CD4-positive, alpha-beta T cell treated with Interleukin-10 for 1 hour (primary cell): ENCODE measurements at regions not wholly inside any gene's neighbourhood (a gene's known extent, or its start where the extent isn't known, plus 50 kb on each side); places are given as distances from the start of the nearest gene placed in this dataset.
"Not testable (repeated sequence)": the region's sequence is repeated elsewhere in the genome, so short reads cannot be mapped to it uniquely, and the experiment has no call there.

Experiments used
- DNase-seq: peaks from one replicate; pipeline ENCODE4 v3.0.0-alpha.2; 2020

DNA sequence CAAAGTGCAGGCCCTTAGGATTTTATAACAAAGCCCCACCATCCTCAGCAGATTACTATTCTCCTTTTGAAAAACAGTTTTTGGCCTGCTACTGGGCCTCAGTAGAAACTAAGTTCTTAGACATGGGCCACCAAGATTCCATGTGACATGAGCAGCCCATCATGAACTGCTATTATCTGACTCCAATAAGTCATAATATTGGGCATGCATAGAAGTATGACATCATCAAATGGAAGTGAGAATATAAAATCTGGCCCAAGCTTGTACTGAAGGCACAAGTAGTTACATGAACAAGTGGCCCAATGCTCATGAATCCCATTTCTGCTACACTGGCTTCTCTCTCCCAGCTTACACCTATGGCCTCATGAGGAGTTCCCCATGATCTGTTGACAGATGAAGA lies 404.8 kb downstream of the EPHA5 start:
- DNase-seq = no peak

DNA sequence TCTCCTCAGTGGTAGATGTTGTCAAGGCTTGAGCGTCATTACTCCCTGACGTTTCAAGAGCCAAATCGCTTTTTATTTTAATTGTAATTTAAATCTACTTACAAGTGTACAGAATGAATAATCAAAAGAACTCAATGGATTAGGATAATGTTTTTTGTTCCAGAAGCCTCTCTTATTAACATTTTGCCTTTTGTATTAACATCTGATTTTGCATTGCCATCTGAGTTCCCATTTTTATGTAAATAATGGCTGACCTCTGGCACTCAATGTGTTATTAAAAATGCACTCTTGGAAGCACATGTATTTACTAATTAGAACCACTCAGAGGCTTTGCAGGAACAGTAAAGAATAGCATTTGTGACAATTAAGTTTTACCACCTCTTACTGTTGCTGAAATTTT lies 411.0 kb downstream of the EPHA5 start:
- no peak for DNase-seq

- no peak for DNase-seq
Measured at GRCh38 chr4:65250916-65251315, 419.4 kb downstream of the EPHA5 start.

DNA sequence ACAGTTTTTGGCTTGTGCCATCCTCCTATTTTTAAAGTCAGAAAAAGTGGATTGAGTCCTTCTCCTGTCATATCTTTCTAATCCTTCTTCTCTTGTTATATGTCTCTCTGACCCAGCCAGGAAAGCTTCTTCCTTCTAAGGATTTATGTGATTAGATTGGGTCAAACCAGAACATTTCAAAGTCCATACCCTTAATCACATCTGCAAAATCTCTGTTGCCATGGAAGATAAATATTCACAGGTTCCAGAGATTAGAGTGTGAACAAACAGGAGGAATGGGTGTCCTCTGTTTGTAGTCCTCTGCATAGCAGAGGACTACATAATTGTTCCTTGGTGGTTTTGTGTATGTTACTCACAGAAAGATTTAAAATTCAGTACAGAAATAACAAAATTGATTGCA lies 421.2 kb downstream of the EPHA5 start:
- no peak for DNase-seq

DNA sequence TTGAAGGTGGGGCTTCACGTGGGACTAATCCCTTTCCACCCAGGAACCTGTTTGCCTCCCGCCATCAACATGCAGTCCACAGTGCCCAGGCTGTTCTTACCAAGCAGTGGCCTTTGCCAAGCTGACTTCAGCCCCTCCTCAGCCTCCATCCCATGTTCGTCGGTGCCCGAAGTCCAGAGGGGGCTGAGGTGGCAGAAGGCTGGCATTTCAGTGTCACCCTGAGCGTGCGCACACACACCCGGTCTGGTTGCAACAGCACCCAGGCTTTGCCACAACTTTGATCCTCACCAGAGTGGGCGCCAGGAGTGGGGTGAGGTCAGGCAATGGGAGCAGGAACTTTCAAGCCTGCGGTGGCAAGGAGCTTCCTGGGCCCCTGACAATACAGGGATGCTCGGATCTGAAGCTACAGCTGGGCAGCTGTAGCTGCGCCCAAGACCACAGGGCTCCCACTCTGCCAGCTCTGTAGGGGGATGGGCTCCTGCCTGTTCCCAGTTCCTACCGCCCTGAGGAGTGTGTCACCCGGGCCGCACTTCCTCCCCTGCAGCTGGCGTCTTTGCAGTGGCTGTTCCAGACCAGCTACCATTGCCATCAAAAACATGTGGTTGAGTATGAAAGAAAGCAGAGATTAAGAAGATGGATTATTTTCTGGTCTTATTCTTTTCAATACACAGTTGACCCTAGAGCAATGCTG lies 428.0 kb downstream of the EPHA5 start:
- no peak for DNase-seq

DNA sequence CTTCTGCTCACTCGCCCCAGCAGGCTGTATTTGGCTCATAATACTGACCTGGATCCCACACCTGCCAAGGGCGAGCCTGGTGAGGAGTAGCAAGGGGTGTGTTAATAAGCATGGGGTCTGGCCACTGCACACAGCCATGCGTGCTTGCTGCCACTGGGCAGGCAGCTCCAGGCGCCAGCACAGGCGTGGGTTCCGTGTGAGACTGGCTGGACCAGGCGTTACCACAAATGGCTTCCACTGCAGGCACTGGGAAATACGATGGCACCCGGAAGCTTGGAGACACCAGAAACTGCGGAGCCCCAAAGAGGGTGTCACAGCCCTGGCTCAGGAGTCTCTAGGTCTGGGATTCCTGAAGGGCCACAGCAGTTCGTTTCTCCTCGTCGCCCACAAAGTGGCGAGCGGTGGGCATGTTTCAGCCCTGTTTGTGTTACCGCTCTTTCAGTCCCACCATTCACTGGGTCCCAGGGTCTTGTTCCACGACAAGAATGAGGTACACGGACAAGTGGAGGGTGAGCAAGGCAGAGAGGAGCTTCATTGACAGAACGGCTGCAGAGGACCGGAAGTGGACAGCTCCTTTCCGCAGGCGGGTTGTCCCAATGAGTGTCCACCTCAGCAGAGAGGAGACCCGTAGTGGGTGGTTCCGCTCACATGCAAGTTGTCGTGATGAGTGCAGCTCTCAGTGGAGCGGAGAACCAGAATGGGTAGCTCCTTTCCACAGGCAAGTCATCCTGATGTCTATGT lies 428.9 kb downstream of the EPHA5 start:
- DNase-seq = no peak

DNA sequence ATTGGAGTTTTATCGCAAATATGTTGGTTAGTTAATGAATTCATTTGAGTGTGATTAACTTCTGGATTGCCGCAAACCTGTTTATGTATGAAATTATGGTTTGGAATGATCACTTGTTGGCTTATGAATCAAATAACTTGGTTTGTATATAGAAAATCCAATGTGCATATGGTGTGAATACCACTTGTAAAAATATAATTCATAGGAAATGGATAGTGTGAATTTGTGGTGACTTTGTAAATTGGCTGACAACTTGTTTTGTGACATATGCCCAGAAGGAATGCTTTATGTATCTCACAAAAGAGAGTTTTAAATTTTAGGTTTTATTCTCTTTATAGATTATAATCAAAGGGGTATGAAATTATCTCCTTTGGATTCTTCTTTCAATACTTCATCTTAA lies 436.2 kb downstream of the EPHA5 start:
- no peak for DNase-seq

- no peak for DNase-seq
Measured at GRCh38 chr4:65227628-65228027, 442.7 kb downstream of the EPHA5 start.

- no peak for DNase-seq
Measured at GRCh38 chr4:65223601-65224000, 446.7 kb downstream of the EPHA5 start.

DNA sequence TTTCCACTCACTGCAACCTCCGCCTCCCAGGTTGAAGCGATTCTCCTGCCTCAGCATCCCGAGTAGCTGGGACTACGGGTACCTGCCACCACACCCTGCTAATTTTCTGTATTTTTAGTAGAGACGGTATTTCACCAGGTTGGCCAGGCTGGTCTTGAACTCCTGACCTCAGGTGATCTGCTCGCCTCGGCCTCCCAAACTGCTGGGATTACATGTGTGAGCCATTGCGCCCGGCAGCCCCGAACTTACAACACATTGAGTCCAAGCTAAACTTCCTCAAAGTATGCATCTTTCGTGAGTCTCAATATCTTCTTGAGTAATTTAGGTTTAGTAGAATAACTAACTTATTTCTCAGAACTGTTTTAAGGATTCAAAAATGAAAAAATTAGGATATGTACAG lies 447.2 kb downstream of the EPHA5 start:
- DNase-seq = not testable (repeated sequence)

- DNase-seq = no peak
Measured at GRCh38 chr4:65217179-65217578, 453.1 kb downstream of the EPHA5 start.

- no peak for DNase-seq
Measured at GRCh38 chr4:65202853-65203236, 467.4 kb downstream of the EPHA5 start.

GRCh38 chr4:65202165-65202852 lies 468.0 kb downstream of the EPHA5 start:
- DNase-seq = no peak

GRCh38 chr4:65195666-65196065 lies 474.6 kb downstream of the EPHA5 start:
- no peak for DNase-seq

DNA sequence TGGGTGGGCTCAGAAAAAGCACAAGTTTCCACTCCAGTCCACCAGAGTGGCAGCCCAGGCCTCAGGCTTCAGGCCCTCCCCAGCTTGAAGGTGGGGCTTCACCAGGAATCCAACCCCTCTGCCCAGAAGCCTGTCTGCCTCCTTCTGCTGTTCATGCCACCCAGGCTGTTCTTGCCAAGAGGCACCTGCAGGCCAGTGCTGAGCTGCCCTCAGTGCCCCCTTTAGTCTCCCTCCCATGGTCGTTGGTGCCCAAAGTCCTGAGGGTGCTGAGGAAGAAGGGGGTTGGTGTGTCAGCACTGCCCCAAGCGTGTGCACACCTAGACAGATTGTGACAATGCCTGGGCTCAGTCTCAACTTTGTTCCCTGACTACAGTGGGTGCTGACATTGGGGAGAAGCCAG lies 475.3 kb downstream of the EPHA5 start:
- no peak for DNase-seq

- no peak for DNase-seq
Measured at GRCh38 chr4:65193985-65194384, 476.3 kb downstream of the EPHA5 start.

GRCh38 chr4:65190780-65191179 lies 479.5 kb downstream of the EPHA5 start:
- no peak for DNase-seq

GRCh38 chr4:65175585-65175984 lies 494.7 kb downstream of the EPHA5 start:
- DNase-seq = no peak

DNA sequence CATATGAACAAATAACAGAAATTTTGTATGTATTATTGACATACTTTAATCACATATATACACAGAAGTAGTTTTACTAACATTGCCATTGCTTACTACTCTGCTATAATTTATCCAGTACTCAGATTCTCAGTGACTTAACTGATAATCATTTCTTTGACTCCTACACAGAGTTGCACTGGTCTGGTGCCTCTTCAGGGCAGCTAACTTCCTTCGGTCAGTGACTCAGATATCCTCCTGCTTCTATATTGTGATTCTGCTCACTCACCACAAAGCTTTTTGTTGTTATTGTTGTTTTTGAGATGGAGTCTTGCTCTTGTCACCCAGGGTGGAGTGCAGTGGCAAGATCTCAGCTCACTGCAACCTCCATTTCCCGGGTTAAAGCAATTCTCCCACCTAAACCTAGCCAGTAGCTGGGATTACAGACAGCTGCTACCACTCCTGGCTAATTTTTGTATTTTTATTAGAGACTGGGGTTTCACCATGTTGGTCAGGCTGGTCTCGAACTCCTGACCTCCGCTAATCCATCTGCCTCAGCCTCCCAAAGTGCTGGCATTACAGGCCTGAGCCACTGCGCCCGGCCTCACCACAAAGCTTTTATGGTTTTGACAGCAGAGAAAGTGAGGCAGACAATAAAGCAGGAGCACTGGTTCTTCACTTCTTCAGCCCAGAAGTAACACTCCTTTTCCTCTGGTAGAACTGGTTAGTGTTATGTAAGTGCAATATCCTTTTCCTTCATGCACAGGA lies 499.3 kb downstream of the EPHA5 start:
- no peak for DNase-seq

GRCh38 chr4:65167719-65168118 lies 502.6 kb downstream of the EPHA5 start:
- no peak for DNase-seq

- no peak for DNase-seq
Measured at GRCh38 chr4:65152205-65152604, 518.1 kb downstream of the EPHA5 start.

GRCh38 chr4:65139998-65140397 lies 530.3 kb downstream of the EPHA5 start:
- no peak for DNase-seq

- DNase-seq = no peak
Measured at GRCh38 chr4:65126200-65126599, 544.1 kb downstream of the EPHA5 start.
